Neural cell (in vitro differentiated cells): ENCODE measurements at regions not wholly inside any gene's neighbourhood (a gene's known extent, or its start where the extent isn't known, plus 50 kb on each side); places are given as distances from the start of the nearest gene placed in this dataset.

Experiments used
- CTCF ChIP-seq: fragments of 450-650 bp; IDR thresholded peaks from 2 replicates; pipeline ENCODE4 v1.5.1; 2014; ENCODE audit warnings: antibody characterized with exemption, mild to moderate bottlenecking, moderate library complexity; ENCODE audit not compliant: poor library complexity, severe bottlenecking
- EP300 ChIP-seq: fragments of 450-650 bp; conservative IDR thresholded peaks from 2 replicates; pipeline ENCODE4 v1.6.1; 2014; ENCODE audit warnings: antibody characterized with exemption, mild to moderate bottlenecking, moderate library complexity; ENCODE audit not compliant: poor library complexity, severe bottlenecking
- EZH2 ChIP-seq: fragments of 200-600, 300-800 bp; shearing (Covaris generic), sonication (generic); IDR thresholded peaks from 2 replicates; pipeline ENCODE4 v1.6.1; 2014; ENCODE audit warnings: antibody characterized with exemption, low read length, borderline replicate concordance, mild to moderate bottlenecking; ENCODE audit not compliant: insufficient read depth, poor library complexity, severe bottlenecking
- MXI1 ChIP-seq: fragments of 450-650 bp; conservative IDR thresholded peaks from 2 replicates; pipeline ENCODE4 v1.6.1; 2014; ENCODE audit warnings: antibody characterized with exemption, mild to moderate bottlenecking; ENCODE audit not compliant: poor library complexity, severe bottlenecking
- POLR2AphosphoS5 ChIP-seq: IDR thresholded peaks from 2 replicates; pipeline ENCODE4 v1.6.1; 2012
- RAD21 ChIP-seq: fragments of 450-650 bp; conservative IDR thresholded peaks from 2 replicates; pipeline ENCODE4 v1.6.1; 2014; ENCODE audit warnings: antibody characterized with exemption, mild to moderate bottlenecking, moderate library complexity
- REST ChIP-seq: IDR thresholded peaks from 2 replicates; pipeline ENCODE4 v1.6.1; 2012; ENCODE audit warnings: borderline replicate concordance
- TAF1 ChIP-seq: IDR thresholded peaks from 2 replicates; pipeline ENCODE4 v1.6.1; 2012; ENCODE audit warnings: low read depth

GRCh38 chr11:92140021-92140420 is 84.6 kb upstream of the FAT3 start:
- TF ChIP-seq CTCF: no peak
- no peak for TF ChIP-seq RAD21
- TF ChIP-seq POLR2AphosphoS5: no peak
- TF ChIP-seq EZH2: no peak
- no peak for TF ChIP-seq MXI1
- no peak for TF ChIP-seq REST
- no peak for TF ChIP-seq EP300
- TF ChIP-seq TAF1: no peak
